ENCODE measurements at regions not wholly inside any gene's neighbourhood (a gene's known extent, or its start where the extent isn't known, plus 50 kb on each side); places are given as distances from the start of the nearest gene placed in this dataset.

DNA sequence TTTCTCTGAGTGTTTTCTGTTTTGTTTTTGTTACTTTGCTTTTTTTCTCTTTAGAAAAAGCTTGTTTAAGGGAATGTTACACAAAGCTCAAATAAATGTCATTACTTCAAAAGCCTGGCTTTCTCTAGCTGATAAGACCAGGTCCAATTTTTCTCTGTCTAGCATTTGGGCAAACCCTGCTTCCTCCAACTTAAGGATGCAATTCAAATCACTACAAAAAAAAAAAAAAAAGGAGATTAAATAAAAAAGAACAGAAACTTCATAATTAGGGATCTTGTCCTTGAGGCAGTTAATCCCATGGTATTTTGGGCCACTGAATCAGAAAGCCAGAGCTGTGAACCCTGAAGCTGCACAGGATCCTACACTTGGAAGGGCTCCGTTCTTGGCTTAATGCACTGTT, 480.8 kb upstream of the KIRREL3 start:
- TF ChIP-seq, protein P1, sequence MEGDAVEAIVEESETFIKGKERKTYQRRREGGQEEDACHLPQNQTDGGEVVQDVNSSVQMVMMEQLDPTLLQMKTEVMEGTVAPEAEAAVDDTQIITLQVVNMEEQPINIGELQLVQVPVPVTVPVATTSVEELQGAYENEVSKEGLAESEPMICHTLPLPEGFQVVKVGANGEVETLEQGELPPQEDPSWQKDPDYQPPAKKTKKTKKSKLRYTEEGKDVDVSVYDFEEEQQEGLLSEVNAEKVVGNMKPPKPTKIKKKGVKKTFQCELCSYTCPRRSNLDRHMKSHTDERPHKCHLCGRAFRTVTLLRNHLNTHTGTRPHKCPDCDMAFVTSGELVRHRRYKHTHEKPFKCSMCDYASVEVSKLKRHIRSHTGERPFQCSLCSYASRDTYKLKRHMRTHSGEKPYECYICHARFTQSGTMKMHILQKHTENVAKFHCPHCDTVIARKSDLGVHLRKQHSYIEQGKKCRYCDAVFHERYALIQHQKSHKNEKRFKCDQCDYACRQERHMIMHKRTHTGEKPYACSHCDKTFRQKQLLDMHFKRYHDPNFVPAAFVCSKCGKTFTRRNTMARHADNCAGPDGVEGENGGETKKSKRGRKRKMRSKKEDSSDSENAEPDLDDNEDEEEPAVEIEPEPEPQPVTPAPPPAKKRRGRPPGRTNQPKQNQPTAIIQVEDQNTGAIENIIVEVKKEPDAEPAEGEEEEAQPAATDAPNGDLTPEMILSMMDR (IDR thresholded peaks at IDR 0.05; ENCODE audit: low read depth, low read length, poor library complexity, severe bottlenecking), result no peak
- TF ChIP-seq EZH2phosphoT487 (IDR thresholded peaks at IDR 0.05; ENCODE audit: borderline replicate concordance, low read length), result no peak

Measured in DOHH2 (cell line).